GM12878 (cell line): ENCODE measurements at regions not wholly inside any gene's neighbourhood (a gene's known extent, or its start where the extent isn't known, plus 50 kb on each side); places are given as distances from the start of the nearest gene placed in this dataset.

Experiments used
- ATAC-seq: fragments of 200-7000 bp; cut with Tn5 transposase; 3 replicates; pipeline ENCODE4 v1.9.1; 2020; ENCODE audit warnings: mild to moderate bottlenecking, moderate library complexity
- BruUV-seq: library from RNA; stranded (reverse); fragments of 400-500 nt; replicated peaks from 2 replicates; lab custom pipeline; 2021; lab: Mats Ljungman, UMichigan
- CTCF ChIA-PET: fragments of 300-600 bp; sonication (Branson Sonifier 250); formaldehyde crosslinking; extraction: SDS; loops from one replicate; lab custom pipeline; 2021; ENCODE audit warnings: inconsistent platforms; lab: Yijun Ruan, JAX
- POLR2A ChIA-PET: fragments of 350-600 bp; formaldehyde crosslinking; extraction: SDS; loops from one replicate; lab custom pipeline; 2021; ENCODE audit warnings: inconsistent platforms; lab: Charles Lee
- RAD21 ChIA-PET: fragments of 300-600 bp; sonication (Branson Sonifier 250); formaldehyde crosslinking; loops from one replicate; lab custom pipeline; 2023; ENCODE audit warnings: antibody characterized with exemption; ENCODE audit not compliant: unreplicated experiment; lab: Charles Lee
- SMC1A ChIA-PET: fragments of 300-600 bp; sonication (Branson Sonifier 250); formaldehyde crosslinking; loops from one replicate; lab custom pipeline; 2023; ENCODE audit not compliant: unreplicated experiment, uncharacterized antibody; lab: Charles Lee
- DNase-seq: peaks from one replicate; pipeline ENCODE4 v3.0.0-alpha.2; 2011; ENCODE audit warnings: low read depth, low spot score
- FAIRE-seq: peaks from 3 replicates; lab custom pipeline; 2011; peaks lifted over from hg19 to GRCh38; lab: Jason Lieb, UNC
- H2AFZ ChIP-seq: 2 replicates; pipeline ENCODE4 v1.6.0; 2011; ENCODE audit warnings: low read depth, low read length, control low read depth; ENCODE audit not compliant: control insufficient read depth
- H3K27ac ChIP-seq: 2 replicates; pipeline ENCODE4 v1.5.1; 2011; ENCODE audit warnings: control low read depth; ENCODE audit not compliant: control insufficient read depth, insufficient read depth
- H3K27me3 ChIP-seq, 2 experiments: replicated peaks in 1 of 2; 2 replicates each; pipeline versions ENCODE4 v1.6.0 to v1.6.1; 2011; ENCODE audit warnings: low read length in 1 of 2; ENCODE audit not compliant: control insufficient read depth in 2 of 2, insufficient read depth in 2 of 2
- H3K36me3 ChIP-seq, 2 experiments: 2 replicates each; pipeline ENCODE4 v1.5.1; 2011; ENCODE audit warnings: low read length in 1 of 2; ENCODE audit not compliant: control insufficient read depth in 2 of 2, insufficient read depth in 2 of 2
- H3K4me1 ChIP-seq: 2 replicates; pipeline ENCODE4 v1.6.1; 2011; ENCODE audit warnings: mild to moderate bottlenecking, low read length, moderate library complexity, mixed read lengths; ENCODE audit not compliant: control insufficient read depth, insufficient read depth
- H3K4me2 ChIP-seq: 2 replicates; pipeline ENCODE4 v1.6.0; 2011; ENCODE audit warnings: control low read depth; ENCODE audit not compliant: control insufficient read depth, insufficient read depth
- H3K4me3 ChIP-seq: fragments of 200-600 bp; sonication (generic); 2 replicates; pipeline ENCODE4 v1.5.1; 2016
- H3K79me2 ChIP-seq: 2 replicates; pipeline ENCODE4 v1.6.0; 2011; ENCODE audit warnings: low read length; ENCODE audit not compliant: control insufficient read depth, insufficient read depth
- H3K9ac ChIP-seq: 2 replicates; pipeline ENCODE4 v1.8.0; 2011; ENCODE audit warnings: low read length, control low read depth, mixed read lengths; ENCODE audit not compliant: control insufficient read depth, insufficient read depth
- H3K9me3 ChIP-seq: replicated peaks from 3 replicates; pipeline ENCODE4 v1.5.1; 2011; ENCODE audit warnings: mild to moderate bottlenecking, low read length; ENCODE audit not compliant: control insufficient read depth, insufficient read depth
- H4K20me1 ChIP-seq: 2 replicates; pipeline ENCODE4 v1.6.0; 2011; ENCODE audit not compliant: control insufficient read depth, insufficient read depth
- ASH2L ChIP-seq: fragments of 300-600, 200-600 bp; sonication (generic); IDR thresholded peaks from 2 replicates; pipeline ENCODE4 v1.6.1; 2017; ENCODE audit warnings: low read depth, mild to moderate bottlenecking, borderline replicate concordance
- ATF7 ChIP-seq: fragments of 450-650 bp; IDR thresholded peaks from 2 replicates; pipeline ENCODE4 v1.6.1; 2016; ENCODE audit warnings: low read depth, mild to moderate bottlenecking
- BACH1 ChIP-seq: fragments of 450-650 bp; IDR thresholded peaks from 2 replicates; pipeline ENCODE4 v1.6.1; 2017; ENCODE audit warnings: mild to moderate bottlenecking, borderline replicate concordance
- EED ChIP-seq: sonication (generic); IDR thresholded peaks from 2 replicates; pipeline ENCODE4 v1.6.1; 2016; ENCODE audit warnings: antibody characterized with exemption, low read depth
- EP300 ChIP-seq, 2 experiments: fragments of 150-350 bp in 1 of 2; IDR thresholded peaks; 2 replicates each; pipeline ENCODE4 v1.6.1; 2011 to 2012; ENCODE audit warnings: low read depth in 2 of 2, low read length in 2 of 2, borderline replicate concordance in 1 of 2, improper control_type of control experiment in 1 of 2, inconsistent platforms in 1 of 2; ENCODE audit not compliant: control insufficient read depth in 1 of 2
- GATAD2B ChIP-seq: fragments of 450-650 bp; conservative IDR thresholded peaks from 2 replicates; pipeline ENCODE4 v1.6.1; 2017; ENCODE audit warnings: low read depth, mild to moderate bottlenecking, moderate library complexity
- HDGF ChIP-seq: fragments of 450-650 bp; IDR thresholded peaks from 2 replicates; pipeline ENCODE4 v1.6.1; 2016; ENCODE audit warnings: antibody characterized with exemption
- LARP7 ChIP-seq: fragments of 450-650 bp; IDR thresholded peaks from 2 replicates; pipeline ENCODE4 v1.6.1; 2017; ENCODE audit warnings: mild to moderate bottlenecking
- MEF2A ChIP-seq: IDR thresholded peaks from 2 replicates; pipeline ENCODE4 v1.6.1; 2011; ENCODE audit warnings: low read depth, mild to moderate bottlenecking, low read length, moderate library complexity; ENCODE audit not compliant: insufficient read depth
- MTA2 ChIP-seq: fragments of 450-650 bp; IDR thresholded peaks from 2 replicates; pipeline ENCODE4 v1.6.1; 2016; ENCODE audit warnings: low read depth, mild to moderate bottlenecking, moderate library complexity
- PAX8 ChIP-seq: fragments of 450-650 bp; IDR thresholded peaks from 2 replicates; pipeline ENCODE4 v1.6.1; 2017; ENCODE audit warnings: mild to moderate bottlenecking, moderate library complexity
- POU2F2 ChIP-seq: IDR thresholded peaks from 3 replicates; pipeline ENCODE4 v1.6.1; 2011; ENCODE audit warnings: low read depth, mild to moderate bottlenecking, low read length, borderline replicate concordance
- RB1 ChIP-seq: fragments of 450-650 bp; formaldehyde crosslinking; IDR thresholded peaks from 2 replicates; pipeline ENCODE4 v1.6.1; 2017; ENCODE audit warnings: mild to moderate bottlenecking, borderline replicate concordance
- SKIL ChIP-seq: fragments of 450-650 bp; IDR thresholded peaks from 2 replicates; pipeline ENCODE4 v1.6.1; 2017; ENCODE audit warnings: mild to moderate bottlenecking, low read depth, inconsistent platforms; ENCODE audit not compliant: poor library complexity, severe bottlenecking
- SMC3 ChIP-seq: IDR thresholded peaks from 2 replicates; pipeline ENCODE4 v1.6.1; 2011; ENCODE audit warnings: low read length, improper control_type of control experiment, borderline replicate concordance
- STAT1 ChIP-seq: fragments of 450-650 bp; conservative IDR thresholded peaks from 2 replicates; pipeline ENCODE4 v1.6.1; 2014; ENCODE audit warnings: antibody characterized with exemption, mild to moderate bottlenecking
- SUPT20H ChIP-seq: IDR thresholded peaks from 2 replicates; pipeline ENCODE4 v1.6.1; 2011; ENCODE audit warnings: low read depth, mild to moderate bottlenecking, low read length, moderate library complexity, borderline replicate concordance; ENCODE audit not compliant: control insufficient read depth
- ZBED1 ChIP-seq: IDR thresholded peaks from 2 replicates; pipeline ENCODE4 v1.6.1; 2016; ENCODE audit warnings: borderline replicate concordance
- ZBTB11 ChIP-seq: fragments of 450-650 bp; formaldehyde crosslinking; IDR thresholded peaks from 2 replicates; pipeline ENCODE4 v1.5.0; 2022; ENCODE audit warnings: mild to moderate bottlenecking, missing genetic modification characterization
- ZSCAN29 ChIP-seq: fragments of 450-650 bp; IDR thresholded peaks from 2 replicates; pipeline ENCODE4 v1.6.1; 2017; ENCODE audit warnings: mild to moderate bottlenecking, moderate library complexity
- WGBS: methylation state at CpG from one replicate; pipeline ENCODE4 v1.1.6; 2016; ENCODE audit warnings: low lambda C conversion rate; ENCODE audit not compliant: insufficient replicate concordance, insufficient coverage; ENCODE audit errors: missing lambda C conversion rate; 5-methylcytosine and 5-hydroxymethylcytosine counted together
- in situ Hi-C: fragments of 300-500 bp; cut with MboI; formaldehyde crosslinking; loops from 9 replicates; pipeline ENCODE4 v1.14.3; 2018; ENCODE audit warnings: mixed read lengths
- intact Hi-C: fragments of 100-400 bp; cut with micrococcal nuclease; formaldehyde crosslinking; loops from one replicate; pipeline ENCODE4 v1.14.2; 2022; ENCODE audit not compliant: unreplicated experiment

- TF ChIP-seq ZBED1: no peak
- no peak for TF ChIP-seq BACH1
- no peak for TF ChIP-seq POU2F2
- no peak for TF ChIP-seq MEF2A
- no peak for TF ChIP-seq PAX8
- TF ChIP-seq HDGF: no peak
- no peak for TF ChIP-seq STAT1
- no peak for TF ChIP-seq EED
- TF ChIP-seq ZBTB11 (CRISPR knock-in tag): no peak
- no peak for TF ChIP-seq GATAD2B
- no peak for TF ChIP-seq SKIL
- TF ChIP-seq SMC3: no peak
- no peak for TF ChIP-seq ZSCAN29
- no peak for TF ChIP-seq ATF7
- TF ChIP-seq MTA2: no peak
- TF ChIP-seq ASH2L: no peak
- TF ChIP-seq SUPT20H: no peak
- no peak for TF ChIP-seq RB1
- no peak for TF ChIP-seq LARP7
- TF ChIP-seq EP300 (IDR thresholded peaks at IDR 0.05; ENCODE audit: borderline replicate concordance in 1 of 2, control insufficient read depth in 1 of 2, low read depth in 2 of 2, low read length in 2 of 2): no peak
- intact Hi-C loops (no loop called here), in situ Hi-C loops (no loop called here)
- H3K9me3 ChIP-seq: no peaks in the 10 kb centered on the region
- H3K27me3 ChIP-seq: no peaks in the 10 kb centered on the region
- H4K20me1 ChIP-seq: no peaks in the 10 kb centered on the region
- DNase-seq (no peak), ATAC-seq (no peak), FAIRE-seq (no peak)
- no peak overlapping the region for H3K27ac ChIP-seq
- BruUV-seq: no TSS peak
- no peak overlapping the region for H2AFZ ChIP-seq
- ChIA-PET CTCF (no interaction called here), RAD21 (no interaction called here), POLR2A (no interaction called here), SMC1A (no interaction called here)
- no peak overlapping the region for H3K4me3 ChIP-seq
- H3K4me2 ChIP-seq: no peak overlapping the region
- no peaks in the 10 kb centered on the region for H3K36me3 ChIP-seq
- no peaks in the 10 kb centered on the region for H3K79me2 ChIP-seq
- 40% methylated on average over 12 of the region's 12 CpGs for WGBS
- H3K4me1 ChIP-seq: no peaks in the 10 kb centered on the region
- no peak overlapping the region for H3K9ac ChIP-seq
Measured at GRCh38 chr22:26796785-26797184, 139.4 kb downstream of the MIAT start.
